ENCODE measurements at regions not wholly inside any gene's neighbourhood (a gene's known extent, or its start where the extent isn't known, plus 50 kb on each side); places are given as distances from the start of the nearest gene placed in this dataset.

DNA sequence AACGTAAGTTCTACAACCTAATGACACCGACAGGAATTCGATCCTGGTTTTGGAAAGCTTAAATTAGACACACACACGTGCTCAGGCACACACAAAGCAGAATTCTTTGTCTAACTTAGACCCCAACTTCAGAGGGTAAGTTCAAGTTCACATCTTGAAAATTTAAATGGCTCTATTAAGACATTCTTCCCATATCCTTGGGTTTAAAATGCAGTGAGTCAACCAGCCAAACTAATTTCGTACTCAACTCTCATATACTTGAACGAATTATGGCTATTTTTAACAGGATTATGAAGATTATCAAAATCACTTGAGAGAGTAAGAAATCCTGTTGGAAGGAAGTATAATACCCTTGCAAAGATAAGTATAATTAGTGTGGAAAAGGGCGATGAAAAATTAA, 53.2 kb upstream of the ARL4C start:
- WGBS (ENCODE audit: extremely low coverage, insufficient read length, low lambda C conversion rate), result no CpG with 5 or more reads among the region's 7 CpGs
- H3T11ph ChIP-seq (ENCODE audit: low read length), result no peak overlapping the region
- no peak for DNase-seq
- H3K9me3 ChIP-seq (ENCODE audit: control insufficient read depth, low read depth, low read length), result no peaks in the 10 kb centered on the region
- no peak overlapping the region for H3K27ac Mint-ChIP-seq
- H4K20me1 ChIP-seq (ENCODE audit: control insufficient read depth, insufficient read depth, insufficient read length), result no peaks in the 10 kb centered on the region
- no peak overlapping the region for H2BK120ac ChIP-seq (ENCODE audit: low read depth, low read length, poor library complexity, severe bottlenecking)
- no peak overlapping the region for H2BK5ac ChIP-seq (ENCODE audit: insufficient read length, low read length)
- no peak overlapping the region for H3K56ac ChIP-seq (ENCODE audit: insufficient read length, low read depth, low read length)
- H3K4me3 Mint-ChIP-seq, result no peak overlapping the region
- no peak overlapping the region for H3K4ac ChIP-seq (ENCODE audit: low read depth, low read length)
- peaks cover 51 to 54% of the 10 kb centered on the region in 2 experiments for H3K4me1 Mint-ChIP-seq
- H2BK15ac ChIP-seq (ENCODE audit: low read depth, low read length), result no peak overlapping the region
- H3K27me3 Mint-ChIP-seq (ENCODE audit: low read depth), result peaks cover 10% of the 10 kb centered on the region
- no peak overlapping the region for H3K23ac ChIP-seq (ENCODE audit: insufficient read length, low read depth, low read length)
- no peak overlapping the region for H4K91ac ChIP-seq (ENCODE audit: insufficient read length, low read depth, low read length)
- no peak overlapping the region for H2AFZ ChIP-seq (ENCODE audit: low read length)
- H3K4me2 ChIP-seq (ENCODE audit: insufficient read depth, insufficient read length, low read length), result no peak overlapping the region
- no peaks in the 10 kb centered on the region for H3K79me1 ChIP-seq (ENCODE audit: insufficient read depth, low read depth, low read length, poor library complexity, severe bottlenecking)
- H2AK5ac ChIP-seq (ENCODE audit: insufficient read length, low read length), result no peak overlapping the region
- H3K36me3 Mint-ChIP-seq (ENCODE audit: insufficient read depth in 1 of 3, low read depth in 3 of 3), result peaks cover 2 to 6% (median 2%) of the 10 kb centered on the region in 3 experiments; a peak in 5 of 7 replicates
- TF ChIP-seq, protein P1, sequence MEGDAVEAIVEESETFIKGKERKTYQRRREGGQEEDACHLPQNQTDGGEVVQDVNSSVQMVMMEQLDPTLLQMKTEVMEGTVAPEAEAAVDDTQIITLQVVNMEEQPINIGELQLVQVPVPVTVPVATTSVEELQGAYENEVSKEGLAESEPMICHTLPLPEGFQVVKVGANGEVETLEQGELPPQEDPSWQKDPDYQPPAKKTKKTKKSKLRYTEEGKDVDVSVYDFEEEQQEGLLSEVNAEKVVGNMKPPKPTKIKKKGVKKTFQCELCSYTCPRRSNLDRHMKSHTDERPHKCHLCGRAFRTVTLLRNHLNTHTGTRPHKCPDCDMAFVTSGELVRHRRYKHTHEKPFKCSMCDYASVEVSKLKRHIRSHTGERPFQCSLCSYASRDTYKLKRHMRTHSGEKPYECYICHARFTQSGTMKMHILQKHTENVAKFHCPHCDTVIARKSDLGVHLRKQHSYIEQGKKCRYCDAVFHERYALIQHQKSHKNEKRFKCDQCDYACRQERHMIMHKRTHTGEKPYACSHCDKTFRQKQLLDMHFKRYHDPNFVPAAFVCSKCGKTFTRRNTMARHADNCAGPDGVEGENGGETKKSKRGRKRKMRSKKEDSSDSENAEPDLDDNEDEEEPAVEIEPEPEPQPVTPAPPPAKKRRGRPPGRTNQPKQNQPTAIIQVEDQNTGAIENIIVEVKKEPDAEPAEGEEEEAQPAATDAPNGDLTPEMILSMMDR (conservative IDR thresholded peaks at IDR 0.05), result no peak
- no peak overlapping the region for H3K18ac ChIP-seq (ENCODE audit: insufficient read length, low read depth, low read length)
- no peaks in the 10 kb centered on the region for H3K79me2 ChIP-seq (ENCODE audit: insufficient read depth, low read length)
- no peak overlapping the region for H3K9ac ChIP-seq (ENCODE audit: extremely low read depth, insufficient read length, low read length)
- H2BK12ac ChIP-seq (ENCODE audit: insufficient read length, low read depth, low read length), result no peak overlapping the region
- no peak overlapping the region for H3K27ac ChIP-seq (ENCODE audit: insufficient read length, low read depth, low read length)
- H3K14ac ChIP-seq (ENCODE audit: insufficient read depth, low read length), result no peak overlapping the region
- peaks cover 27% of the 10 kb centered on the region for H3K4me1 ChIP-seq (ENCODE audit: insufficient read depth, low read length)
- no peaks in the 10 kb centered on the region for H3K27me3 ChIP-seq (ENCODE audit: insufficient read depth, low read length)
- H4K5ac ChIP-seq (ENCODE audit: insufficient read length, low read depth, low read length), result no peak overlapping the region
- H2BK20ac ChIP-seq (ENCODE audit: low read depth, low read length, poor library complexity, severe bottlenecking), result no peak overlapping the region
- no peak overlapping the region for H4K8ac ChIP-seq (replicated peaks; ENCODE audit: insufficient read length, low read depth, low read length)
- no peaks in the 10 kb centered on the region for H3K23me2 ChIP-seq (ENCODE audit: insufficient read length, low read depth, low read length, poor library complexity, severe bottlenecking)
- peaks cover 2 to 6% of the 10 kb centered on the region in 2 experiments for H3K9me3 Mint-ChIP-seq
